ENCODE measurements at regions not wholly inside any gene's neighbourhood (a gene's known extent, or its start where the extent isn't known, plus 50 kb on each side); places are given as distances from the start of the nearest gene placed in this dataset.

DNA sequence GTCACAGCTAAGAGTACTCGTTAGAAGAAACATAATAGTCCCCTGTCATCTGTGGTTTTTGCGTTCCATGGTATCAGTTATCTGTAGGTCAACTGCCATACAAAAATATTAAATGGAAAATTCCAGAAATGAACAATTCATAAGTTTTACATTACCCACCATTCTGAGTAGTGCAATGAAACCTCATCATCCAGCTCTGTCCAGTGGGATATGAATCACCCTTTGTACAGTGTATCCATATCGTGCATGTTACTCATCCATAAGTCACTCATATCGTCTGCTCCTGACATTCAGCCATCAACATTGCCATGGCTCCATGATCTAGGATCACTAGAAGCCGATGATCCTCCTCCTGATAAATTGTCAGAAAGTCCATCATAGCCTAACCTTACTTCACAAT lies 174.9 kb upstream of the C11orf87 start:
- WGBS (ENCODE audit: insufficient coverage, low coverage, low lambda C conversion rate, missing lambda C conversion rate): 45% methylated on average over 5 of the region's 5 CpGs
- no peaks in the 10 kb centered on the region for H3K36me3 ChIP-seq
- H3K4me1 ChIP-seq: no peaks in the 10 kb centered on the region
- H3K27ac ChIP-seq: no peak overlapping the region
- DNase-seq (no peak), ATAC-seq (no peak)
- intact Hi-C loops (cut with DNase I): no loop called here
- H3K4me3 ChIP-seq: no peak overlapping the region
- H3K27me3 ChIP-seq: no peaks in the 10 kb centered on the region
- TF ChIP-seq, protein P1, sequence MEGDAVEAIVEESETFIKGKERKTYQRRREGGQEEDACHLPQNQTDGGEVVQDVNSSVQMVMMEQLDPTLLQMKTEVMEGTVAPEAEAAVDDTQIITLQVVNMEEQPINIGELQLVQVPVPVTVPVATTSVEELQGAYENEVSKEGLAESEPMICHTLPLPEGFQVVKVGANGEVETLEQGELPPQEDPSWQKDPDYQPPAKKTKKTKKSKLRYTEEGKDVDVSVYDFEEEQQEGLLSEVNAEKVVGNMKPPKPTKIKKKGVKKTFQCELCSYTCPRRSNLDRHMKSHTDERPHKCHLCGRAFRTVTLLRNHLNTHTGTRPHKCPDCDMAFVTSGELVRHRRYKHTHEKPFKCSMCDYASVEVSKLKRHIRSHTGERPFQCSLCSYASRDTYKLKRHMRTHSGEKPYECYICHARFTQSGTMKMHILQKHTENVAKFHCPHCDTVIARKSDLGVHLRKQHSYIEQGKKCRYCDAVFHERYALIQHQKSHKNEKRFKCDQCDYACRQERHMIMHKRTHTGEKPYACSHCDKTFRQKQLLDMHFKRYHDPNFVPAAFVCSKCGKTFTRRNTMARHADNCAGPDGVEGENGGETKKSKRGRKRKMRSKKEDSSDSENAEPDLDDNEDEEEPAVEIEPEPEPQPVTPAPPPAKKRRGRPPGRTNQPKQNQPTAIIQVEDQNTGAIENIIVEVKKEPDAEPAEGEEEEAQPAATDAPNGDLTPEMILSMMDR (IDR thresholded peaks at IDR 0.05): no peak
- no peak for TF ChIP-seq POLR2A (IDR thresholded peaks at IDR 0.05)
- no peaks in the 10 kb centered on the region for H3K9me3 ChIP-seq

DNA sequence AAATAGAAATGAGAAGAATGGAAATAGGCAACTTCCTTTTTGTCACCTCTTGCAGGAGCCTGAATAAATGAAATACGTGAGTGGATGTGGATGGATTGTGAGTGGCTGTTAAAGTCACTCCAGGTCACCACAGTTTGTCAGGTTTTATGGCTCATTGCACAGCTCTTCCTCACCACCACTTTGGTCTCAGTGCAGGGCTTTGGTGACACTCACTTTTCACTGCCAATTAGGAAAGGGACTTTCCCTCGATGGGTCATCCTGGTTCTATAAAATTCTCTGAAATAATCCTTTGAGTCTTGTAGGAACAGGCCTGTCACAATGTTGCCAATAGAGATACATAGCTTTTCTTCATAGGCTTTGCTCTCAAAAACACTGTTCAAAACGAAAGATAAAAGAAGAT lies 172.4 kb upstream of the C11orf87 start:
- Histone ChIP-seq H3K27me3 (no peaks in the 10 kb centered on the region), H3K27ac (no peak overlapping the region), H3K36me3 (no peaks in the 10 kb centered on the region), H3K4me1 (no peaks in the 10 kb centered on the region), H3K4me3 (no peak overlapping the region), H3K9me3 (no peaks in the 10 kb centered on the region)
- DNase-seq (no peak), ATAC-seq (no peak)
- intact Hi-C loops (cut with DNase I): no loop called here
- 17% methylated on average over 3 of the region's 3 CpGs for WGBS (ENCODE audit: insufficient coverage, low coverage, low lambda C conversion rate, missing lambda C conversion rate)
- TF ChIP-seq, protein P1 (IDR thresholded peaks at IDR 0.05): no peak
- no peak for TF ChIP-seq POLR2A (IDR thresholded peaks at IDR 0.05)

DNA sequence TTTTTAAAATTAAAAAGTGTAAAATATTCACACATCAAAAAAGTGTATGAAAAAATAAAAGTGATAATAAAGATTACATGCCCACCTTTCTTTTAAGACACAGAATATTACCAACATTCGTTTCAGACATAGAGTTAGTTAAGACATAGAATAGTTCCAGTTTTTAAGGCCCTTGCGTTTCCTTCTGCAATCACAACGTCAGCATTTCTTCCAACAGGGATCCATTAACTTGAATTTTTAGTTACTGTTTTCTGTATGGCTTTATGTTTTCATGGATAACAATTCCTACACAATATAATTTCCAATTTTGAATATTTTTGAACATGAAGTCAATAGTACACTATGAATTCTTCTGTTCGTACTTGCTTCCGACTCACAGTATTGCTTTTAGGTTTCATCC lies 170.8 kb upstream of the C11orf87 start:
- H3K27me3 ChIP-seq: no peaks in the 10 kb centered on the region
- ATAC-seq (no peak), DNase-seq (no peak)
- intact Hi-C loops (cut with DNase I): no loop called here
- 55% methylated on average over 5 of the region's 5 CpGs for WGBS (ENCODE audit: insufficient coverage, low coverage, low lambda C conversion rate, missing lambda C conversion rate)
- TF ChIP-seq, protein P1 (IDR thresholded peaks at IDR 0.05): no peak
- no peak for TF ChIP-seq POLR2A (IDR thresholded peaks at IDR 0.05)
- no peak overlapping the region for H3K4me3 ChIP-seq
- H3K4me1 ChIP-seq: no peaks in the 10 kb centered on the region
- H3K9me3 ChIP-seq: no peaks in the 10 kb centered on the region
- H3K36me3 ChIP-seq: no peaks in the 10 kb centered on the region
- no peak overlapping the region for H3K27ac ChIP-seq

DNA sequence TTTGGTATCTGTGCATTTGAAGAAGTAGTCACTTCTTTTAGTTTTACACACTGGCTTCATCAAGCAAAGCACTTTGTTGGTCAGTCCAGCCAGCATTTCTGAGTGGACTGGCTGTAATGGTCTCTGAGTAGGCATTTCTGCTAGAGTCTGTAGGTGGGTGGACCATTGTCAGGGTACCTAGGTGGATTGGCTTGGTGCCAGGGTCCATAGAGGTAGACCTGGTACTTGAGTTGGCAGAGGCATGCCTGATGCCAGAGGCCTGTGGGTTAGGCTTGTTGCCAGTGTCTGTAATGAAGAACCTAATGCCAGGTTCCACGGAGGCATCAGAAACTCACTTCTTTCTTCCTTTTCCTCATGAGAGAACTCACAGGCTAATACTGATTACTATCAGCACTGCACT lies 157.9 kb upstream of the C11orf87 start:
- DNase-seq (no peak), ATAC-seq (no peak)
- Histone ChIP-seq H3K4me3 (no peak overlapping the region), H3K27ac (no peak overlapping the region), H3K9me3 (no peaks in the 10 kb centered on the region), H3K36me3 (no peaks in the 10 kb centered on the region), H3K4me1 (no peaks in the 10 kb centered on the region), H3K27me3 (no peaks in the 10 kb centered on the region)
- intact Hi-C loops (cut with DNase I): no loop called here
- TF ChIP-seq, protein P1 (IDR thresholded peaks at IDR 0.05): no peak
- no peak for TF ChIP-seq POLR2A (IDR thresholded peaks at IDR 0.05)
- WGBS (ENCODE audit: insufficient coverage, low coverage, low lambda C conversion rate, missing lambda C conversion rate): no CpG with 5 or more reads among the region's 1 CpG

Measured in right lobe of liver (tissue), 6 donors.